Glutamatergic neuron (in vitro differentiated cells): ENCODE measurements at regions not wholly inside any gene's neighbourhood (a gene's known extent, or its start where the extent isn't known, plus 50 kb on each side); places are given as distances from the start of the nearest gene placed in this dataset.
"Not testable (repeated sequence)": the region's sequence is repeated elsewhere in the genome, so short reads cannot be mapped to it uniquely, and the experiment has no call there.

Experiments used
- DNase-seq: peaks from one replicate; pipeline ENCODE4 v3.0.0; 2022
- H3K27ac Mint-ChIP-seq: one replicate; pipeline ENCODE4 v1.8.0; 2020; ENCODE audit warnings: mild to moderate bottlenecking, mixed read lengths, inconsistent platforms; ENCODE audit not compliant: unreplicated experiment
- H3K27me3 Mint-ChIP-seq: one replicate; pipeline ENCODE4 v1.8.0; 2020; ENCODE audit warnings: mild to moderate bottlenecking, moderate library complexity, mixed read lengths, inconsistent platforms; ENCODE audit not compliant: unreplicated experiment
- H3K36me3 Mint-ChIP-seq: one replicate; pipeline ENCODE4 v1.8.0; 2020; ENCODE audit warnings: mild to moderate bottlenecking, mixed read lengths, inconsistent platforms; ENCODE audit not compliant: unreplicated experiment
- H3K4me1 Mint-ChIP-seq: one replicate; pipeline ENCODE4 v1.8.0; 2020; ENCODE audit warnings: mild to moderate bottlenecking, low read depth, mixed read lengths, inconsistent platforms; ENCODE audit not compliant: unreplicated experiment
- H3K4me3 Mint-ChIP-seq: one replicate; pipeline ENCODE4 v1.8.0; 2020; ENCODE audit warnings: mild to moderate bottlenecking, mixed read lengths, inconsistent platforms; ENCODE audit not compliant: unreplicated experiment
- H3K9me3 Mint-ChIP-seq: one replicate; pipeline ENCODE4 v1.8.0; 2020; ENCODE audit warnings: mild to moderate bottlenecking, moderate library complexity, mixed read lengths, inconsistent platforms; ENCODE audit not compliant: unreplicated experiment
- TF ChIP-seq, protein P1 (sequence below): fragments of 200-600 bp; sonication (generic); IDR thresholded peaks from one replicate; pipeline ENCODE4 v1.5.0; 2021; ENCODE audit not compliant: partially characterized antibody, unreplicated experiment

DNA sequence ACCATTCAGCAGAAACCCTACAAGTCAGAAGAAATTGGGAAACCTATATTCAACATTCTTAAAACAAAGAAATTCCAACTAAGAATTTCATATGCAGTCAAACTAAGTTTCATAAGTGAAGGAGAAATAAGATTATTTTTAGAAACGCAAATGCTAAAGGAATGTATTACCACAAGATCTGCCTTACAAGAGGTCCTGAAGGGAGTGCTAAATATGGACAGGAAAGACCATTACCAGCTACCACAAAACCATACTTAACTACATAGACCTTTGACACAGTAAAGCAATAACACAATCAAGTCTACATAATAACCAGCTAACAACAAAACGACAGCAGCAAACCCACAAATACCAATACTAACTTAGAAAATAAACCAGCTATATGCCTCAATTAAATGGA lies 169.3 kb upstream of the FGF16 start:
- Mint-ChIP-seq H3K9me3 (no peaks in the 10 kb centered on the region), H3K4me3 (no peak overlapping the region), H3K27me3 (no peaks in the 10 kb centered on the region), H3K4me1 (no peaks in the 10 kb centered on the region), H3K27ac (no peak overlapping the region), H3K36me3 (peaks cover 6% of the 10 kb centered on the region)
- no peak for DNase-seq
- TF ChIP-seq, protein P1, sequence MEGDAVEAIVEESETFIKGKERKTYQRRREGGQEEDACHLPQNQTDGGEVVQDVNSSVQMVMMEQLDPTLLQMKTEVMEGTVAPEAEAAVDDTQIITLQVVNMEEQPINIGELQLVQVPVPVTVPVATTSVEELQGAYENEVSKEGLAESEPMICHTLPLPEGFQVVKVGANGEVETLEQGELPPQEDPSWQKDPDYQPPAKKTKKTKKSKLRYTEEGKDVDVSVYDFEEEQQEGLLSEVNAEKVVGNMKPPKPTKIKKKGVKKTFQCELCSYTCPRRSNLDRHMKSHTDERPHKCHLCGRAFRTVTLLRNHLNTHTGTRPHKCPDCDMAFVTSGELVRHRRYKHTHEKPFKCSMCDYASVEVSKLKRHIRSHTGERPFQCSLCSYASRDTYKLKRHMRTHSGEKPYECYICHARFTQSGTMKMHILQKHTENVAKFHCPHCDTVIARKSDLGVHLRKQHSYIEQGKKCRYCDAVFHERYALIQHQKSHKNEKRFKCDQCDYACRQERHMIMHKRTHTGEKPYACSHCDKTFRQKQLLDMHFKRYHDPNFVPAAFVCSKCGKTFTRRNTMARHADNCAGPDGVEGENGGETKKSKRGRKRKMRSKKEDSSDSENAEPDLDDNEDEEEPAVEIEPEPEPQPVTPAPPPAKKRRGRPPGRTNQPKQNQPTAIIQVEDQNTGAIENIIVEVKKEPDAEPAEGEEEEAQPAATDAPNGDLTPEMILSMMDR = no peak

DNA sequence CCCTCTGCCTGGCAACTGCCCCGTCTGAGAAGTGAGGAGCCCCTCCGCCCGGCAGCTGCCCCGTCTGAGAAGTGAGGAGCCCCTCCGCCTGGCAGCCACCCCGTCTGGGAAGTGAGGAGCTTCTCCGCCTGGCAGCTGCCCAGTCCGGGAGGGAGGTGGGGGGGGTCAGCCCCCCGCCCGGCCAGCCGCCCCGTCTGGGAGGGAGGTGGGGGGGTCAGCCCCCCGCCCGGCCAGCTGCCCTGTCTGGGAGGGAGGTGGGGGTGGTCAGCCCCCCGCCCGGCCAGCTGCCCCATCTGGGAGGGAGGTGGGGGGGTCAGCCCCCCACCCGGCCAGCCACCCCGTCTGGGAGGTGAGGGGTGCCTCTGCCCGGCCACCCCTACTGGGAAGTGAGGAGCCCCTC lies 167.8 kb upstream of the FGF16 start:
- not testable (repeated sequence) for H3K36me3 Mint-ChIP-seq, H3K4me3 Mint-ChIP-seq, H3K4me1 Mint-ChIP-seq, H3K27ac Mint-ChIP-seq, DNase-seq, H3K9me3 Mint-ChIP-seq, H3K27me3 Mint-ChIP-seq

DNA sequence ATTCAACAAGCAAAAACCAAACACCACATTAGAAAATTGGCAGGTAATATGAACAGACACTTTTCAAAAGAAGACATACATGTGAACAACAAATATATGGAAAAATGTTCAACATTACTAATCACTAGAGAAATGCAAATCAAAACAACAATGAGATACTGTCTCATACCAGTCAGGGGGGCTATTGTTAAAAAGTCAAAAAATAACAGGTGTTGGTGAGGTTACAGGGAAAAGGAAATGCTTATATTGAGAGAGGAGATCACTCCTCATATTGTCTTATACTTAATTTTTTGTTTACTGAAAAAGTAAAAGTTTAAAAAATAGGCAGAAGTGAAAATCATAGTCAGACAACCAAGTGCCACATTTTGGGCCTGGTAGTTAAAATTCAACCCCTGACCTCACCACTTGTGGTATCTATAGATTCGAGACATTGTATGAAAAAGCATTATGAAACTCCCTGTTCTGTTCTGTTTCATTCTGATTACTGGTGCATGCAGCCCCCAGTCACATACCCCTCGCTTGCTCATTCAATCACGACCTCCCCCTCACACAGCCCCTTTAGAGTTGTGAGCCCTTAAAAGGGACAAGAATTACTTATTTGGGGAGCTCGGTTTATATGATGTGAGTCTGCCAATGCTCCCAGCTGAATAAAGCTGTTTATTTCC lies 153.7 kb upstream of the FGF16 start:
- TF ChIP-seq, protein P1 = no peak
- DNase-seq = no peak
- no peaks in the 10 kb centered on the region for H3K36me3 Mint-ChIP-seq
- H3K9me3 Mint-ChIP-seq = no peaks in the 10 kb centered on the region
- H3K27me3 Mint-ChIP-seq = peaks cover 1% of the 10 kb centered on the region
- H3K27ac Mint-ChIP-seq = no peak overlapping the region
- no peaks in the 10 kb centered on the region for H3K4me1 Mint-ChIP-seq
- H3K4me3 Mint-ChIP-seq = no peak overlapping the region

DNA sequence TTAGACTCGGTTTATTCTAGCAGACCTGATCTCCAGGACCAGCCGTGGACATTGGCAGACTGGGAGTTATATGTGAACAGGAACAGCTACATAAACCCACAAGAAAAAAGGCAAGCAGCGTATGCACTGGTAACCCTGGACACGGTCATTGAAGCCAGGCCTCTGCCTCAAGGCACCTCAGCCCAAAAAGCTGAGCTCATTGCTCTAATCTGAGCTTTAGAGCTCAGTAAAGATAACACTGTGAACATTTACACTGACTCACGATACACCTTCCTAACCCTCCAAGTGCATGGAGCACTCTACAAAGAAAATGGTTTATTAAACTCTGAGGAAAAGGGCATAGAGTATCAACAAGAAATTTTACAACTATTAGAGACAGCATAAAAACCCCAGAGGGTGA lies 148.9 kb upstream of the FGF16 start:
- Mint-ChIP-seq H3K9me3 (no peaks in the 10 kb centered on the region), H3K4me3 (no peak overlapping the region), H3K4me1 (no peaks in the 10 kb centered on the region), H3K27ac (no peak overlapping the region), H3K36me3 (no peaks in the 10 kb centered on the region), H3K27me3 (no peaks in the 10 kb centered on the region)
- TF ChIP-seq, protein P1 = no peak
- no peak for DNase-seq

DNA sequence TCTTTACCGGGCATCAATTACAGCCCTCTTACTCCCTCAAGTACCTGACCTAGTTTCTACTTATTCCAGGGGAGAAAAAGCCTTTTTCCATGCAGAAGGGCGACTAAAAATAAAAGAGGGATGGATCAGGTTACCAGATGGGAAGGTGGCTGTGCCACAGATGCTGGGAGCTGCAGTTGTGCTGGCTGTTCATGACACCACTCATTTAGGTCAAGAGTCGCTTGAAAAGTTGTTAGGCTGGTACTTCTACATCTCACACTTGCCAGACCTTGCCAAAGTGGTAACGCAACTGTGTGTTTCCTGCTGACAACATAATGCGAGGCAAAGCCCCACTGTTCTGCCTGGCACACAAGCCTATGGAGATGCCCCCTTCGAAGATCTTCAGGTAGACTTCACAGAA lies 148.4 kb upstream of the FGF16 start:
- H3K27me3 Mint-ChIP-seq = no peaks in the 10 kb centered on the region
- no peaks in the 10 kb centered on the region for H3K4me1 Mint-ChIP-seq
- no peaks in the 10 kb centered on the region for H3K9me3 Mint-ChIP-seq
- no peak overlapping the region for H3K4me3 Mint-ChIP-seq
- DNase-seq = no peak
- TF ChIP-seq, protein P1 = no peak
- H3K36me3 Mint-ChIP-seq = no peaks in the 10 kb centered on the region
- H3K27ac Mint-ChIP-seq = no peak overlapping the region
